Prostate gland (tissue), 2 donors: ENCODE measurements at regions not wholly inside any gene's neighbourhood (a gene's known extent, or its start where the extent isn't known, plus 50 kb on each side); places are given as distances from the start of the nearest gene placed in this dataset.

Experiments
- DNase-seq: peaks from one replicate; pipeline ENCODE4 v3.0.0-alpha.2; 2019; ENCODE audit warnings: low spot score
- H3K27ac ChIP-seq, 2 donors: fragments of 200-600 bp; sonication (generic); 2 replicates each; pipeline ENCODE4 v1.5.1; 2017 to 2019
- H3K27me3 ChIP-seq: fragments of 200-600 bp; sonication (generic); replicated peaks from 2 replicates; pipeline ENCODE4 v1.5.1; 2019; ENCODE audit not compliant: insufficient read depth
- H3K36me3 ChIP-seq, 2 donors: fragments of 200-600 bp; sonication (generic); 1 replicate in 1 of 2; 2 replicates in 1 of 2; pipeline versions ENCODE4 v1.5.1 to v1.8.1; 2017 to 2019
- H3K4me1 ChIP-seq: fragments of 200-600 bp; sonication (generic); replicated peaks from 2 replicates; pipeline ENCODE4 v1.5.1; 2019
- H3K4me3 ChIP-seq, 2 donors: fragments of 200-600 bp; sonication (generic); 2 replicates each; pipeline ENCODE4 v1.5.1; 2017 to 2019
- H3K9me3 ChIP-seq: fragments of 200-600 bp; sonication (generic); 2 replicates; pipeline ENCODE4 v1.5.1; 2017
- POLR2A ChIP-seq: fragments of 450-650 bp; IDR thresholded peaks from one replicate; pipeline ENCODE4 v1.6.1; 2016; ENCODE audit warnings: antibody characterized with exemption, mild to moderate bottlenecking
- POLR2AphosphoS5 ChIP-seq: sonication (generic); formaldehyde crosslinking; IDR thresholded peaks from one replicate; pipeline ENCODE4 v1.6.1; 2017; ENCODE audit warnings: antibody characterized with exemption
- WGBS: methylation state at CpG from one replicate; pipeline ENCODE4 v1.1.5; 2018; 5-methylcytosine and 5-hydroxymethylcytosine counted together
- intact Hi-C: fragments of 100-400 bp; cut with DNase I; formaldehyde crosslinking; loops from one replicate; pipeline ENCODE4 v1.14.2; 2022
- TF ChIP-seq, protein P1 (sequence below), 4 experiments: fragments of 200-600 bp in 2 of 4; fragments of 450-650 bp in 2 of 4; sonication (generic) in 2 of 4; IDR thresholded peaks; 1 replicate in 3 of 4; 2 replicates in 1 of 4; pipeline ENCODE4 v1.5.1; 2016 to 2019; ENCODE audit warnings: antibody characterized with exemption in 4 of 4, mild to moderate bottlenecking in 2 of 4, moderate library complexity in 2 of 4

DNA sequence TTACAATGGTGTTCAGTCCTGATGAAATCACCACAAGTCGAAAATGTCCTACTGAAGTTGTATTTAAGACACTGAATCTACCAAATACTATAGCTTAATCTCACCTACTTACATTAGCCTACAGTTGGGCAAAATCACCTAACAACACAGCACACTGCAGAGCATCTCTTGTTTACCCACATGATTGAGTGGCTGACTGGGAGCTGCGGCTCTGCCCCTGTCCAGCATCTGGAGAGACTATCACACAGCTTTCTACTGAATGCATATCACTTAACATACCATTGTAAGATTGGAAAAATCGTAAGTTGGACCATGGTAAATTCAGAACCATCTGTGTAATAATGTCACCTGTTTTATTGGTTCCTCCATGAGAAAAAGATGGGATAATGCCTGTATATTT, 1083.2 kb upstream of the PCDH7 start:
- WGBS = 53% methylated on average over 3 of the region's 3 CpGs
- no peak for DNase-seq
- intact Hi-C loops = no loop called here
- H3K36me3 ChIP-seq = no peaks in the 10 kb centered on the region
- no peak overlapping the region for H3K27ac ChIP-seq
- H3K4me3 ChIP-seq = no peak overlapping the region
- TF ChIP-seq, protein P1, sequence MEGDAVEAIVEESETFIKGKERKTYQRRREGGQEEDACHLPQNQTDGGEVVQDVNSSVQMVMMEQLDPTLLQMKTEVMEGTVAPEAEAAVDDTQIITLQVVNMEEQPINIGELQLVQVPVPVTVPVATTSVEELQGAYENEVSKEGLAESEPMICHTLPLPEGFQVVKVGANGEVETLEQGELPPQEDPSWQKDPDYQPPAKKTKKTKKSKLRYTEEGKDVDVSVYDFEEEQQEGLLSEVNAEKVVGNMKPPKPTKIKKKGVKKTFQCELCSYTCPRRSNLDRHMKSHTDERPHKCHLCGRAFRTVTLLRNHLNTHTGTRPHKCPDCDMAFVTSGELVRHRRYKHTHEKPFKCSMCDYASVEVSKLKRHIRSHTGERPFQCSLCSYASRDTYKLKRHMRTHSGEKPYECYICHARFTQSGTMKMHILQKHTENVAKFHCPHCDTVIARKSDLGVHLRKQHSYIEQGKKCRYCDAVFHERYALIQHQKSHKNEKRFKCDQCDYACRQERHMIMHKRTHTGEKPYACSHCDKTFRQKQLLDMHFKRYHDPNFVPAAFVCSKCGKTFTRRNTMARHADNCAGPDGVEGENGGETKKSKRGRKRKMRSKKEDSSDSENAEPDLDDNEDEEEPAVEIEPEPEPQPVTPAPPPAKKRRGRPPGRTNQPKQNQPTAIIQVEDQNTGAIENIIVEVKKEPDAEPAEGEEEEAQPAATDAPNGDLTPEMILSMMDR (IDR thresholded peaks at IDR 0.05) = no peak
- TF ChIP-seq POLR2A (no peak), POLR2AphosphoS5 (no peak)
- H3K4me1 ChIP-seq = no peaks in the 10 kb centered on the region
- no peaks in the 10 kb centered on the region for H3K9me3 ChIP-seq
- no peaks in the 10 kb centered on the region for H3K27me3 ChIP-seq

DNA sequence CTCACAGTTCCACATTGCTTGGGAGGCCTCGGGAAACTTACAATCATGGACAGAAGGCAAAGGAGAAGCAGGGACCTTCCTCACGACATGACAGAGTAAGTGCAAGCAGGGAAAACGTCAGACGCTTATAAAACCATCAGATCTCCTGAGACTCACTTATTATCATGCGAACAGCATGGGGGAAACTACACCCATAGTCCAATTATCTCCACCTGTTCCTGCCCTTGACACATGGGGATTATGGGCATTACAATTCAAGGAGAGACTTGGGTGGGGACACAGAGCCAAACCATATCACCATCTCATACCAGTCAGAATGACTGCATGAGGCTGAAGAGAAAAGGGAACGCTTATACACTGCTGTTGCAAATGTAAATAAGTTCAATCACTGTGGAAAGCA, 1066.9 kb upstream of the PCDH7 start:
- no peaks in the 10 kb centered on the region for H3K27me3 ChIP-seq
- H3K9me3 ChIP-seq = no peaks in the 10 kb centered on the region
- intact Hi-C loops = no loop called here
- WGBS = 77% methylated on average over 6 of the region's 6 CpGs
- no peaks in the 10 kb centered on the region for H3K4me1 ChIP-seq
- H3K27ac ChIP-seq = no peak overlapping the region
- H3K36me3 ChIP-seq = no peaks in the 10 kb centered on the region
- TF ChIP-seq POLR2AphosphoS5 (no peak), POLR2A (no peak)
- TF ChIP-seq, protein P1 (IDR thresholded peaks at IDR 0.05) = no peak
- no peak overlapping the region for H3K4me3 ChIP-seq
- no peak for DNase-seq

DNA sequence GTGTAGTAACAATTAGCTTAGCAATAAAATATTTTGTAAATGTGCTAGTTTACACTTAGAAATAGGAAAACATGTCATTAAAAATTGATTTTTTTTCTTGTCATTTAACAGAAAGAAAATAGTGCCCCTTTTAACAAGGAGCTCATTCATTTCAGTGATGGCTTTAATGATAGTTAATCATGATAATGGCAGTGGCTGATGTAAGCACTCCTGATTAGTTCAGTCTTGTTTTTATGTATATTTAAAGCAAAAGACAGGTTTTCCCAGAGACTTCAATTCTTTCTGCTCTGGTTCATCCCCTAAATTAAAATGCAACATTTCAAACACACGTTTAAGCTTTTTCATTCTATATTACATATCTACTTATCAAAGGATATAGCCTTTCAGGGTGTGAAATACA, 1039.5 kb upstream of the PCDH7 start:
- intact Hi-C loops = no loop called here
- TF ChIP-seq POLR2A (no peak), POLR2AphosphoS5 (no peak)
- TF ChIP-seq, protein P1 (IDR thresholded peaks at IDR 0.05) = no peak
- DNase-seq = no peak
- no peaks in the 10 kb centered on the region for H3K27me3 ChIP-seq
- 52% methylated on average over 1 of the region's 1 CpG for WGBS
- H3K4me3 ChIP-seq = no peak overlapping the region
- no peaks in the 10 kb centered on the region for H3K36me3 ChIP-seq
- H3K4me1 ChIP-seq = no peaks in the 10 kb centered on the region
- H3K27ac ChIP-seq = no peak overlapping the region
- no peaks in the 10 kb centered on the region for H3K9me3 ChIP-seq

DNA sequence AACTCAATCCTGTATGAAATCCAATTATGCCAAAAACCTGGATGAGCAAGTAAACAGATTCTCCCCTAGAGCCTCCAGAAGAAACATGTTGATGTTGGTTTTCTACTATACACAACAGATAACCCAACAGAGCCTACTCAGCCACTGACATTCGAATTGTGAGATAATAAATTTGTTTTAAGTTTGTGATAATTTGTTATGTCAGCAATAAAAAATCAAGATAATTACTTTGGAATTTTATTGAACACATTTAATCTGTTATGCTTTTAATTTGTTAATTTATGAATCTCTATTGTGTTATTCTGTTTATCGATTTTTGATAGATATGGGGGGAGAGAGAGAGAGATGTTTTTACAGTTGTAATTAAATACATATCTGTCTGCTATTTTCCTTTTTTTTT, 1016.1 kb upstream of the PCDH7 start:
- TF ChIP-seq POLR2A (no peak), POLR2AphosphoS5 (no peak)
- TF ChIP-seq, protein P1 (IDR thresholded peaks at IDR 0.05) = no peak
- intact Hi-C loops = no loop called here
- Histone ChIP-seq H3K36me3 (no peaks in the 10 kb centered on the region), H3K27me3 (no peaks in the 10 kb centered on the region), H3K27ac (no peak overlapping the region), H3K9me3 (no peaks in the 10 kb centered on the region), H3K4me3 (no peak overlapping the region), H3K4me1 (no peaks in the 10 kb centered on the region)
- no peak for DNase-seq
- WGBS = 90% methylated on average over 2 of the region's 2 CpGs

DNA sequence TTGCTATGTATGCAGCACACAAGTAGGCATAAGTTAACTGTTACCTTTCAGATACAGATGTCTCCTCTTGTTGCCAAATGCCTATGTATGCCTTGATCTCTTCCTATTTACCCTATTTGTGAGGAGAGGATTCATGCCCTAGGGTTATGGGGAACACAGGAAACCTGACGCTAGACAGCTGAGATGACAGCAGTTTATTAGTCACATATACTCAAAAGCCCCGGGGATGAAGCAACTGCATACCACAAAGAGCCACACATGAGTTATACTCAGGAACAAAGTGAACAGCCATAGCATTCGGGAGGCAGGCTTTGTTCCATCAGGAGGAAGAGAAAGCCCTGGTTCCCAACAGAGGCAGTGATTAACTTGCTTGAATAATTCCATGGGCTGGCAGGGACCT, 1011.7 kb upstream of the PCDH7 start:
- Histone ChIP-seq H3K27ac (no peak overlapping the region), H3K4me1 (no peaks in the 10 kb centered on the region), H3K9me3 (no peaks in the 10 kb centered on the region), H3K27me3 (no peaks in the 10 kb centered on the region), H3K36me3 (no peaks in the 10 kb centered on the region), H3K4me3 (no peak overlapping the region)
- 54% methylated on average over 3 of the region's 3 CpGs for WGBS
- TF ChIP-seq POLR2A (no peak), POLR2AphosphoS5 (no peak)
- TF ChIP-seq, protein P1 (IDR thresholded peaks at IDR 0.05) = no peak
- intact Hi-C loops = no loop called here
- no peak for DNase-seq
